H9 (cell line): ENCODE measurements at regions not wholly inside any gene's neighbourhood (a gene's known extent, or its start where the extent isn't known, plus 50 kb on each side); places are given as distances from the start of the nearest gene placed in this dataset.

Experiments used
- DNase-seq: peaks from one replicate; pipeline ENCODE4 v3.0.0-alpha.2; 2017
- H2AFZ ChIP-seq: one replicate; pipeline ENCODE4 v1.6.1; 2013; ENCODE audit warnings: mild to moderate bottlenecking, low read length, control low read depth, moderate library complexity
- H2AK5ac ChIP-seq: 2 replicates; pipeline ENCODE4 v1.6.1; 2013; ENCODE audit warnings: low read length, control low read depth, mixed read lengths; ENCODE audit not compliant: insufficient read length
- H2BK120ac ChIP-seq: one replicate; pipeline ENCODE4 v1.6.1; 2013; ENCODE audit warnings: low read depth, mild to moderate bottlenecking, low read length, control low read depth, inconsistent platforms; ENCODE audit not compliant: poor library complexity, severe bottlenecking
- H2BK12ac ChIP-seq: 2 replicates; pipeline ENCODE4 v1.6.1; 2013; ENCODE audit warnings: low read length, control low read depth, mixed read lengths, low read depth; ENCODE audit not compliant: insufficient read length
- H2BK15ac ChIP-seq: 2 replicates; pipeline ENCODE4 v1.6.1; 2013; ENCODE audit warnings: low read depth, low read length, control low read depth
- H2BK20ac ChIP-seq: one replicate; pipeline ENCODE4 v1.6.1; 2013; ENCODE audit warnings: low read depth, mild to moderate bottlenecking, low read length, control low read depth, inconsistent platforms; ENCODE audit not compliant: poor library complexity, severe bottlenecking
- H2BK5ac ChIP-seq: 2 replicates; pipeline ENCODE4 v1.6.1; 2013; ENCODE audit warnings: low read length, control low read depth, mixed read lengths; ENCODE audit not compliant: insufficient read length
- H3K14ac ChIP-seq: 2 replicates; pipeline ENCODE4 v1.6.1; 2013; ENCODE audit warnings: low read length, control low read depth; ENCODE audit not compliant: insufficient read depth
- H3K18ac ChIP-seq: 2 replicates; pipeline ENCODE4 v1.6.1; 2013; ENCODE audit warnings: low read depth, mild to moderate bottlenecking, mixed read lengths, low read length, control low read depth; ENCODE audit not compliant: insufficient read length
- H3K23ac ChIP-seq: 2 replicates; pipeline ENCODE4 v1.6.1; 2013; ENCODE audit warnings: low read length, control low read depth, mixed read lengths, low read depth; ENCODE audit not compliant: insufficient read length
- H3K23me2 ChIP-seq: 2 replicates; pipeline ENCODE4 v1.6.1; 2013; ENCODE audit warnings: low read depth, mild to moderate bottlenecking, mixed read lengths, low read length, control low read depth; ENCODE audit not compliant: insufficient read length, poor library complexity, severe bottlenecking
- H3K27ac ChIP-seq: 2 replicates; pipeline ENCODE4 v1.5.1; 2013; ENCODE audit warnings: low read length, control low read depth, mixed read lengths, low read depth; ENCODE audit not compliant: insufficient read length
- H3K27me3 ChIP-seq: 2 replicates; pipeline ENCODE4 v1.6.1; 2013; ENCODE audit warnings: low read length, control low read depth, inconsistent platforms; ENCODE audit not compliant: insufficient read depth
- H3K4ac ChIP-seq: 2 replicates; pipeline ENCODE4 v1.6.1; 2013; ENCODE audit warnings: low read depth, mild to moderate bottlenecking, control low read depth, inconsistent platforms, low read length, moderate library complexity
- H3K4me1 ChIP-seq: 2 replicates; pipeline ENCODE4 v1.6.1; 2013; ENCODE audit warnings: low read length, control low read depth, inconsistent platforms; ENCODE audit not compliant: insufficient read depth
- H3K4me2 ChIP-seq: 2 replicates; pipeline ENCODE4 v1.6.1; 2013; ENCODE audit warnings: low read length, control low read depth, mixed read lengths; ENCODE audit not compliant: insufficient read length, insufficient read depth
- H3K56ac ChIP-seq: 2 replicates; pipeline ENCODE4 v1.6.1; 2013; ENCODE audit warnings: low read depth, mild to moderate bottlenecking, mixed read lengths, low read length, control low read depth; ENCODE audit not compliant: insufficient read length
- H3K79me1 ChIP-seq: 2 replicates; pipeline ENCODE4 v1.6.1; 2013; ENCODE audit warnings: low read depth, mild to moderate bottlenecking, moderate library complexity, low read length, control low read depth, inconsistent platforms; ENCODE audit not compliant: insufficient read depth, poor library complexity, severe bottlenecking
- H3K79me2 ChIP-seq: 2 replicates; pipeline ENCODE4 v1.6.1; 2013; ENCODE audit warnings: low read length, control low read depth, inconsistent platforms; ENCODE audit not compliant: insufficient read depth
- H3K9ac ChIP-seq: 2 replicates; pipeline ENCODE4 v1.6.1; 2013; ENCODE audit warnings: low read length, control low read depth, mixed read lengths; ENCODE audit not compliant: insufficient read length; ENCODE audit errors: extremely low read depth
- H3K9me3 ChIP-seq: one replicate; pipeline ENCODE4 v1.6.1; 2013; ENCODE audit warnings: low read depth, low read length, inconsistent platforms; ENCODE audit not compliant: control insufficient read depth
- H3T11ph ChIP-seq: one replicate; pipeline ENCODE4 v1.6.1; 2013; ENCODE audit warnings: mild to moderate bottlenecking, low read length, control low read depth, inconsistent platforms
- H4K20me1 ChIP-seq: one replicate; pipeline ENCODE4 v1.6.1; 2013; ENCODE audit not compliant: control insufficient read depth, insufficient read length, insufficient read depth
- H4K5ac ChIP-seq: 2 replicates; pipeline ENCODE4 v1.6.1; 2013; ENCODE audit warnings: low read depth, mild to moderate bottlenecking, mixed read lengths, low read length, control low read depth; ENCODE audit not compliant: insufficient read length
- H4K8ac ChIP-seq: replicated peaks from 2 replicates; pipeline ENCODE4 v1.6.1; 2013; ENCODE audit warnings: low read length, control low read depth, mixed read lengths, low read depth; ENCODE audit not compliant: insufficient read length
- H4K91ac ChIP-seq: 2 replicates; pipeline ENCODE4 v1.6.1; 2013; ENCODE audit warnings: low read depth, mild to moderate bottlenecking, moderate library complexity, mixed read lengths, low read length, control low read depth; ENCODE audit not compliant: insufficient read length
- H3K27ac Mint-ChIP-seq, 3 experiments: 2 replicates in 2 of 3; 3 replicates in 1 of 3; pipeline ENCODE4 v1.8.0; 2020 to 2021; ENCODE audit warnings: mixed read lengths in 3 of 3, mild to moderate bottlenecking in 1 of 3, moderate library complexity in 1 of 3
- H3K27me3 Mint-ChIP-seq: 2 replicates; pipeline ENCODE4 v1.8.0; 2021; ENCODE audit warnings: low read depth, mild to moderate bottlenecking, moderate library complexity, mixed read lengths
- H3K36me3 Mint-ChIP-seq, 3 experiments: 2 replicates in 2 of 3; 3 replicates in 1 of 3; pipeline ENCODE4 v1.8.0; 2020 to 2021; ENCODE audit warnings: low read depth in 3 of 3, mixed read lengths in 3 of 3; ENCODE audit not compliant: insufficient read depth in 1 of 3
- H3K4me1 Mint-ChIP-seq, 2 experiments: 2 replicates each; pipeline ENCODE4 v1.8.0; 2020; ENCODE audit warnings: mixed read lengths in 2 of 2
- H3K4me3 Mint-ChIP-seq, 2 experiments: 2 replicates in 1 of 2; 3 replicates in 1 of 2; pipeline ENCODE4 v1.8.0; 2020 to 2021; ENCODE audit warnings: mild to moderate bottlenecking in 2 of 2, mixed read lengths in 2 of 2, moderate library complexity in 1 of 2
- H3K9me3 Mint-ChIP-seq, 2 experiments: 2 replicates in 1 of 2; 3 replicates in 1 of 2; pipeline ENCODE4 v1.8.0; 2020; ENCODE audit warnings: mild to moderate bottlenecking in 2 of 2, mixed read lengths in 2 of 2, moderate library complexity in 1 of 2
- CTCF ChIP-seq: fragments of 200-600 bp; sonication (generic); conservative IDR thresholded peaks from 3 replicates; pipeline ENCODE4 v1.8.0; 2021; ENCODE audit warnings: antibody characterized with exemption, mild to moderate bottlenecking
- WGBS: extraction: QIAGEN DNeasy Blood & Tissue Kit; methylation state at CpG from one replicate; pipeline ENCODE4 v1.1.7; 2013; ENCODE audit warnings: missing lambda C conversion rate, low lambda C conversion rate, mixed read lengths; ENCODE audit not compliant: insufficient read length; ENCODE audit errors: extremely low coverage; 5-methylcytosine and 5-hydroxymethylcytosine counted together

GRCh38 chr20:10940941-10941340 is 267.1 kb upstream of the JAG1 start:
- Mint-ChIP-seq H3K27me3 (no peaks in the 10 kb centered on the region), H3K9me3 (no peaks in the 10 kb centered on the region), H3K4me3 (no peak overlapping the region), H3K27ac (no peak overlapping the region), H3K4me1 (no peaks in the 10 kb centered on the region), H3K36me3 (no peaks in the 10 kb centered on the region)
- Histone ChIP-seq H2BK5ac (no peak overlapping the region), H4K8ac (no peak overlapping the region), H2BK20ac (no peak overlapping the region), H3T11ph (no peak overlapping the region), H4K20me1 (no peaks in the 10 kb centered on the region), H2BK15ac (no peak overlapping the region), H3K4ac (no peak overlapping the region), H3K79me1 (no peaks in the 10 kb centered on the region), H3K79me2 (no peaks in the 10 kb centered on the region), H3K14ac (no peak overlapping the region), H3K9ac (no peak overlapping the region), H3K18ac (no peak overlapping the region), H2AFZ (no peak overlapping the region), H3K23ac (no peak overlapping the region), H4K91ac (no peak overlapping the region), H2AK5ac (no peak overlapping the region), H4K5ac (no peak overlapping the region), H3K23me2 (no peaks in the 10 kb centered on the region), H2BK120ac (no peak overlapping the region), H3K9me3 (no peaks in the 10 kb centered on the region), H3K4me2 (no peak overlapping the region), H3K4me1 (no peaks in the 10 kb centered on the region), H3K27me3 (no peaks in the 10 kb centered on the region), H2BK12ac (no peak overlapping the region), H3K56ac (no peak overlapping the region), H3K27ac (no peak overlapping the region)
- DNase-seq = no peak
- no peak for TF ChIP-seq CTCF
- whole genome bisulfite sequencing = no CpG with 5 or more reads among the region's 4 CpGs
